H9 (cell line): ENCODE measurements at regions not wholly inside any gene's neighbourhood (a gene's known extent, or its start where the extent isn't known, plus 50 kb on each side); places are given as distances from the start of the nearest gene placed in this dataset.

ENCODE experiments used
- DNase-seq: peaks from one replicate; pipeline ENCODE4 v3.0.0-alpha.2; 2017
- H2AFZ ChIP-seq: one replicate; pipeline ENCODE4 v1.6.1; 2013; ENCODE audit warnings: mild to moderate bottlenecking, low read length, control low read depth, moderate library complexity
- H2AK5ac ChIP-seq: 2 replicates; pipeline ENCODE4 v1.6.1; 2013; ENCODE audit warnings: low read length, control low read depth, mixed read lengths; ENCODE audit not compliant: insufficient read length
- H2BK120ac ChIP-seq: one replicate; pipeline ENCODE4 v1.6.1; 2013; ENCODE audit warnings: low read depth, mild to moderate bottlenecking, low read length, control low read depth, inconsistent platforms; ENCODE audit not compliant: poor library complexity, severe bottlenecking
- H2BK12ac ChIP-seq: 2 replicates; pipeline ENCODE4 v1.6.1; 2013; ENCODE audit warnings: low read length, control low read depth, mixed read lengths, low read depth; ENCODE audit not compliant: insufficient read length
- H2BK15ac ChIP-seq: 2 replicates; pipeline ENCODE4 v1.6.1; 2013; ENCODE audit warnings: low read depth, low read length, control low read depth
- H2BK20ac ChIP-seq: one replicate; pipeline ENCODE4 v1.6.1; 2013; ENCODE audit warnings: low read depth, mild to moderate bottlenecking, low read length, control low read depth, inconsistent platforms; ENCODE audit not compliant: poor library complexity, severe bottlenecking
- H2BK5ac ChIP-seq: 2 replicates; pipeline ENCODE4 v1.6.1; 2013; ENCODE audit warnings: low read length, control low read depth, mixed read lengths; ENCODE audit not compliant: insufficient read length
- H3K14ac ChIP-seq: 2 replicates; pipeline ENCODE4 v1.6.1; 2013; ENCODE audit warnings: low read length, control low read depth; ENCODE audit not compliant: insufficient read depth
- H3K18ac ChIP-seq: 2 replicates; pipeline ENCODE4 v1.6.1; 2013; ENCODE audit warnings: low read depth, mild to moderate bottlenecking, mixed read lengths, low read length, control low read depth; ENCODE audit not compliant: insufficient read length
- H3K23ac ChIP-seq: 2 replicates; pipeline ENCODE4 v1.6.1; 2013; ENCODE audit warnings: low read length, control low read depth, mixed read lengths, low read depth; ENCODE audit not compliant: insufficient read length
- H3K23me2 ChIP-seq: 2 replicates; pipeline ENCODE4 v1.6.1; 2013; ENCODE audit warnings: low read depth, mild to moderate bottlenecking, mixed read lengths, low read length, control low read depth; ENCODE audit not compliant: insufficient read length, poor library complexity, severe bottlenecking
- H3K27ac ChIP-seq: 2 replicates; pipeline ENCODE4 v1.5.1; 2013; ENCODE audit warnings: low read length, control low read depth, mixed read lengths, low read depth; ENCODE audit not compliant: insufficient read length
- H3K27me3 ChIP-seq: 2 replicates; pipeline ENCODE4 v1.6.1; 2013; ENCODE audit warnings: low read length, control low read depth, inconsistent platforms; ENCODE audit not compliant: insufficient read depth
- H3K4ac ChIP-seq: 2 replicates; pipeline ENCODE4 v1.6.1; 2013; ENCODE audit warnings: low read depth, mild to moderate bottlenecking, control low read depth, inconsistent platforms, low read length, moderate library complexity
- H3K4me1 ChIP-seq: 2 replicates; pipeline ENCODE4 v1.6.1; 2013; ENCODE audit warnings: low read length, control low read depth, inconsistent platforms; ENCODE audit not compliant: insufficient read depth
- H3K4me2 ChIP-seq: 2 replicates; pipeline ENCODE4 v1.6.1; 2013; ENCODE audit warnings: low read length, control low read depth, mixed read lengths; ENCODE audit not compliant: insufficient read length, insufficient read depth
- H3K56ac ChIP-seq: 2 replicates; pipeline ENCODE4 v1.6.1; 2013; ENCODE audit warnings: low read depth, mild to moderate bottlenecking, mixed read lengths, low read length, control low read depth; ENCODE audit not compliant: insufficient read length
- H3K79me1 ChIP-seq: 2 replicates; pipeline ENCODE4 v1.6.1; 2013; ENCODE audit warnings: low read depth, mild to moderate bottlenecking, moderate library complexity, low read length, control low read depth, inconsistent platforms; ENCODE audit not compliant: insufficient read depth, poor library complexity, severe bottlenecking
- H3K79me2 ChIP-seq: 2 replicates; pipeline ENCODE4 v1.6.1; 2013; ENCODE audit warnings: low read length, control low read depth, inconsistent platforms; ENCODE audit not compliant: insufficient read depth
- H3K9ac ChIP-seq: 2 replicates; pipeline ENCODE4 v1.6.1; 2013; ENCODE audit warnings: low read length, control low read depth, mixed read lengths; ENCODE audit not compliant: insufficient read length; ENCODE audit errors: extremely low read depth
- H3K9me3 ChIP-seq: one replicate; pipeline ENCODE4 v1.6.1; 2013; ENCODE audit warnings: low read depth, low read length, inconsistent platforms; ENCODE audit not compliant: control insufficient read depth
- H3T11ph ChIP-seq: one replicate; pipeline ENCODE4 v1.6.1; 2013; ENCODE audit warnings: mild to moderate bottlenecking, low read length, control low read depth, inconsistent platforms
- H4K20me1 ChIP-seq: one replicate; pipeline ENCODE4 v1.6.1; 2013; ENCODE audit not compliant: control insufficient read depth, insufficient read length, insufficient read depth
- H4K5ac ChIP-seq: 2 replicates; pipeline ENCODE4 v1.6.1; 2013; ENCODE audit warnings: low read depth, mild to moderate bottlenecking, mixed read lengths, low read length, control low read depth; ENCODE audit not compliant: insufficient read length
- H4K8ac ChIP-seq: replicated peaks from 2 replicates; pipeline ENCODE4 v1.6.1; 2013; ENCODE audit warnings: low read length, control low read depth, mixed read lengths, low read depth; ENCODE audit not compliant: insufficient read length
- H4K91ac ChIP-seq: 2 replicates; pipeline ENCODE4 v1.6.1; 2013; ENCODE audit warnings: low read depth, mild to moderate bottlenecking, moderate library complexity, mixed read lengths, low read length, control low read depth; ENCODE audit not compliant: insufficient read length
- H3K27ac Mint-ChIP-seq, 3 experiments: 2 replicates in 2 of 3; 3 replicates in 1 of 3; pipeline ENCODE4 v1.8.0; 2020 to 2021; ENCODE audit warnings: mixed read lengths in 3 of 3, mild to moderate bottlenecking in 1 of 3, moderate library complexity in 1 of 3
- H3K27me3 Mint-ChIP-seq: 2 replicates; pipeline ENCODE4 v1.8.0; 2021; ENCODE audit warnings: low read depth, mild to moderate bottlenecking, moderate library complexity, mixed read lengths
- H3K36me3 Mint-ChIP-seq, 3 experiments: 2 replicates in 2 of 3; 3 replicates in 1 of 3; pipeline ENCODE4 v1.8.0; 2020 to 2021; ENCODE audit warnings: low read depth in 3 of 3, mixed read lengths in 3 of 3; ENCODE audit not compliant: insufficient read depth in 1 of 3
- H3K4me1 Mint-ChIP-seq, 2 experiments: 2 replicates each; pipeline ENCODE4 v1.8.0; 2020; ENCODE audit warnings: mixed read lengths in 2 of 2
- H3K4me3 Mint-ChIP-seq, 2 experiments: 2 replicates in 1 of 2; 3 replicates in 1 of 2; pipeline ENCODE4 v1.8.0; 2020 to 2021; ENCODE audit warnings: mild to moderate bottlenecking in 2 of 2, mixed read lengths in 2 of 2, moderate library complexity in 1 of 2
- H3K9me3 Mint-ChIP-seq, 2 experiments: 2 replicates in 1 of 2; 3 replicates in 1 of 2; pipeline ENCODE4 v1.8.0; 2020; ENCODE audit warnings: mild to moderate bottlenecking in 2 of 2, mixed read lengths in 2 of 2, moderate library complexity in 1 of 2
- WGBS: extraction: QIAGEN DNeasy Blood & Tissue Kit; methylation state at CpG from one replicate; pipeline ENCODE4 v1.1.7; 2013; ENCODE audit warnings: missing lambda C conversion rate, low lambda C conversion rate, mixed read lengths; ENCODE audit not compliant: insufficient read length; ENCODE audit errors: extremely low coverage; 5-methylcytosine and 5-hydroxymethylcytosine counted together
- TF ChIP-seq, protein P1 (sequence below): fragments of 200-600 bp; sonication (generic); conservative IDR thresholded peaks from 3 replicates; pipeline ENCODE4 v1.8.0; 2021; ENCODE audit warnings: antibody characterized with exemption, mild to moderate bottlenecking

- no peak overlapping the region for H4K5ac ChIP-seq
- Mint-ChIP-seq H3K4me1 (peaks cover 0 to 14% of the 10 kb centered on the region in 2 experiments; a peak in 2 of 4 replicates), H3K36me3 (peaks cover 0 to 8% (median 8%) of the 10 kb centered on the region in 3 experiments; a peak in 5 of 7 replicates), H3K27ac (no peak overlapping the region), H3K4me3 (no peak overlapping the region), H3K27me3 (peaks cover 1% of the 10 kb centered on the region; the same call in 1 of the 2 replicates), H3K9me3 (peaks cover 68 to 91% of the 10 kb centered on the region in 2 experiments)
- no peak overlapping the region for H2BK20ac ChIP-seq
- no peak overlapping the region for H3T11ph ChIP-seq
- H3K79me2 ChIP-seq, result no peaks in the 10 kb centered on the region
- H4K8ac ChIP-seq, result no peak overlapping the region
- peaks cover 11% of the 10 kb centered on the region for H3K9me3 ChIP-seq
- no peak overlapping the region; the same call in 1 of the 2 replicates for H3K4ac ChIP-seq
- H3K79me1 ChIP-seq, result no peaks in the 10 kb centered on the region
- no peak overlapping the region for H3K14ac ChIP-seq
- H4K91ac ChIP-seq, result no peak overlapping the region
- H3K4me1 ChIP-seq, result peaks cover 8% of the 10 kb centered on the region; the same call in 1 of the 2 replicates
- H3K4me2 ChIP-seq, result no peak overlapping the region
- H2BK12ac ChIP-seq, result no peak overlapping the region
- no peak overlapping the region for H3K9ac ChIP-seq
- no peak overlapping the region for H2BK120ac ChIP-seq
- no peak for DNase-seq
- no peak overlapping the region for H2BK15ac ChIP-seq
- TF ChIP-seq, protein P1, sequence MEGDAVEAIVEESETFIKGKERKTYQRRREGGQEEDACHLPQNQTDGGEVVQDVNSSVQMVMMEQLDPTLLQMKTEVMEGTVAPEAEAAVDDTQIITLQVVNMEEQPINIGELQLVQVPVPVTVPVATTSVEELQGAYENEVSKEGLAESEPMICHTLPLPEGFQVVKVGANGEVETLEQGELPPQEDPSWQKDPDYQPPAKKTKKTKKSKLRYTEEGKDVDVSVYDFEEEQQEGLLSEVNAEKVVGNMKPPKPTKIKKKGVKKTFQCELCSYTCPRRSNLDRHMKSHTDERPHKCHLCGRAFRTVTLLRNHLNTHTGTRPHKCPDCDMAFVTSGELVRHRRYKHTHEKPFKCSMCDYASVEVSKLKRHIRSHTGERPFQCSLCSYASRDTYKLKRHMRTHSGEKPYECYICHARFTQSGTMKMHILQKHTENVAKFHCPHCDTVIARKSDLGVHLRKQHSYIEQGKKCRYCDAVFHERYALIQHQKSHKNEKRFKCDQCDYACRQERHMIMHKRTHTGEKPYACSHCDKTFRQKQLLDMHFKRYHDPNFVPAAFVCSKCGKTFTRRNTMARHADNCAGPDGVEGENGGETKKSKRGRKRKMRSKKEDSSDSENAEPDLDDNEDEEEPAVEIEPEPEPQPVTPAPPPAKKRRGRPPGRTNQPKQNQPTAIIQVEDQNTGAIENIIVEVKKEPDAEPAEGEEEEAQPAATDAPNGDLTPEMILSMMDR, result no peak
- H3K23me2 ChIP-seq, result no peaks in the 10 kb centered on the region
- no peak overlapping the region for H3K27ac ChIP-seq
- no peak overlapping the region for H2AK5ac ChIP-seq
- no peak overlapping the region for H3K18ac ChIP-seq
- H2AFZ ChIP-seq, result no peak overlapping the region
- H3K27me3 ChIP-seq, result no peaks in the 10 kb centered on the region
- no peak overlapping the region for H2BK5ac ChIP-seq
- H3K56ac ChIP-seq, result no peak overlapping the region
- no peaks in the 10 kb centered on the region for H4K20me1 ChIP-seq
- no CpG with 5 or more reads among the region's 7 CpGs for WGBS
- H3K23ac ChIP-seq, result no peak overlapping the region
Measured at GRCh38 chr4:189828081-189828697, 112.5 kb upstream of the FRG1 start.
